ENCODE measurements at regions not wholly inside any gene's neighbourhood (a gene's known extent, or its start where the extent isn't known, plus 50 kb on each side); places are given as distances from the start of the nearest gene placed in this dataset.
"Not testable (repeated sequence)": the region's sequence is repeated elsewhere in the genome, so short reads cannot be mapped to it uniquely, and the experiment has no call there.

DNA sequence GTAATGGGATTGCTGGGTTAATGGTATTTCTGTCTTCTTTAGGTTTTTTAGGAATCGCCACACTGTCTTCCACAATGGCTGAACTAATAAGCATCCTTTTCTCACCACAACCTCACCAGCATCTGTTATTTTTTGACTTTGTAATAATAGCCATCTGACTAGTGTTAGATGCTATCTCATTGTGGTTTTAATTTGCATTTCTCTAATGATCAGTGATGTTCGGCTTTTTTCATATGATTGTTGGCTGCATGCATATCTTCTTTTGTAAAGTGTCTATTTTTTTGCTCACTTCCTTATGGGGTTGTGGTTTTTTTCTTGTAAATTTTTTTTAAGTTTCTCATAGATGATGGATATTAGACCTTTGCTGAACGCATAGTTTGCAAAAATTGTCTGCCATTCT, 377.9 kb downstream of the GALC start:
- DNase-seq = no peak
- Histone ChIP-seq H3K4me1 (no peaks in the 10 kb centered on the region), H3K9me3 (no peaks in the 10 kb centered on the region), H3K36me3 (no peaks in the 10 kb centered on the region), H3K27me3 (no peaks in the 10 kb centered on the region), H3K4me3 (no peak overlapping the region), H3K27ac (no peak overlapping the region)
- intact Hi-C loops (cut with DNase I) = no loop called here
- 56 to 62% methylated on average over 3 of the region's 3 CpGs for WGBS, 2 donors
- TF ChIP-seq POLR2A (IDR thresholded peaks at IDR 0.05) = no peak
- TF ChIP-seq, protein P1, sequence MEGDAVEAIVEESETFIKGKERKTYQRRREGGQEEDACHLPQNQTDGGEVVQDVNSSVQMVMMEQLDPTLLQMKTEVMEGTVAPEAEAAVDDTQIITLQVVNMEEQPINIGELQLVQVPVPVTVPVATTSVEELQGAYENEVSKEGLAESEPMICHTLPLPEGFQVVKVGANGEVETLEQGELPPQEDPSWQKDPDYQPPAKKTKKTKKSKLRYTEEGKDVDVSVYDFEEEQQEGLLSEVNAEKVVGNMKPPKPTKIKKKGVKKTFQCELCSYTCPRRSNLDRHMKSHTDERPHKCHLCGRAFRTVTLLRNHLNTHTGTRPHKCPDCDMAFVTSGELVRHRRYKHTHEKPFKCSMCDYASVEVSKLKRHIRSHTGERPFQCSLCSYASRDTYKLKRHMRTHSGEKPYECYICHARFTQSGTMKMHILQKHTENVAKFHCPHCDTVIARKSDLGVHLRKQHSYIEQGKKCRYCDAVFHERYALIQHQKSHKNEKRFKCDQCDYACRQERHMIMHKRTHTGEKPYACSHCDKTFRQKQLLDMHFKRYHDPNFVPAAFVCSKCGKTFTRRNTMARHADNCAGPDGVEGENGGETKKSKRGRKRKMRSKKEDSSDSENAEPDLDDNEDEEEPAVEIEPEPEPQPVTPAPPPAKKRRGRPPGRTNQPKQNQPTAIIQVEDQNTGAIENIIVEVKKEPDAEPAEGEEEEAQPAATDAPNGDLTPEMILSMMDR (IDR thresholded peaks at IDR 0.05) = no peak

DNA sequence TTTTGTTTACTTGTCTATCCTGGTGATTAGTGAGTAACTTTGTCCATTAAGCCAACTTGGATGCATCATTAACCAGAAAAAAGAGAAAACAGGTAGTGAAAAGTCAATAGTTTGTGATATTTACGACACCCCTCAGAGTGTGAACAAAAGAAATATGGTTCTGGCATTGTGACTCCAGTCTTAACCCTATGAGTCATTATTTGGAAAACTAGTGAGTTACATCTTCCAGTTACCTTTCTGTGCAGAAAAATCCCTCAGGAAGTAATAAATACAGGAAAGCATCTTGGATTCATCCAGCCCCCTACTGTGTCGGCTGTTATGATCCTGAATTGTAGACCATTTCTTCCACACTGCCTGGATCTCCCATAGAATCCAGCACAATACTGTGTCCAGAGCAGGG, 379.1 kb downstream of the GALC start:
- no peak for TF ChIP-seq POLR2A (IDR thresholded peaks at IDR 0.05)
- intact Hi-C loops (cut with DNase I) = no loop called here
- Histone ChIP-seq H3K27ac (no peak overlapping the region), H3K4me1 (no peaks in the 10 kb centered on the region), H3K4me3 (no peak overlapping the region), H3K9me3 (no peaks in the 10 kb centered on the region), H3K36me3 (no peaks in the 10 kb centered on the region), H3K27me3 (no peaks in the 10 kb centered on the region)
- DNase-seq = no peak
- WGBS, 2 donors = 44 to 61% methylated on average over 2 of the region's 2 CpGs

DNA sequence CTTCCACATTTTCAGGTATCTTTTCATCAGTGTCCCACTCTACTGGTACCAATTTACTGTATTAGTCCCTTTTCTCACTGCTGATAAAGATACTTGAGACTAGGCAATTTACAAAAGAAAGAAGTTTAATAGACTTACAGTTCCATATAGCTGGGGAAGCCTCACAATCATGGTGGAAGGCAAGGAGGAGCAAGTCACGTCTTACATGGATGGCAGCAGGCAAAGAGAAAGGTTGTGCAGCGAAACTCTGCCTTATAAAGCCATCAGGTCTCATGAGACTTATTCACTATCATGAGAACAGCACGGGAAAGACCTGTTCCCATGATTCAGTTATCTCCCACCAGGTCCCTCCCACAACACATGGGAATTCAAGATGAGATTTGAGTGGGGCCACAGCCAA, 385.9 kb downstream of the GALC start:
- DNase-seq; intact Hi-C loops (cut with DNase I); H3K27me3 ChIP-seq; H3K27ac ChIP-seq; H3K4me3 ChIP-seq; H3K4me1 ChIP-seq; H3K9me3 ChIP-seq; H3K36me3 ChIP-seq: not testable (repeated sequence)
- WGBS, 2 donors = 46 to 48% methylated on average over 3 of the region's 3 CpGs

DNA sequence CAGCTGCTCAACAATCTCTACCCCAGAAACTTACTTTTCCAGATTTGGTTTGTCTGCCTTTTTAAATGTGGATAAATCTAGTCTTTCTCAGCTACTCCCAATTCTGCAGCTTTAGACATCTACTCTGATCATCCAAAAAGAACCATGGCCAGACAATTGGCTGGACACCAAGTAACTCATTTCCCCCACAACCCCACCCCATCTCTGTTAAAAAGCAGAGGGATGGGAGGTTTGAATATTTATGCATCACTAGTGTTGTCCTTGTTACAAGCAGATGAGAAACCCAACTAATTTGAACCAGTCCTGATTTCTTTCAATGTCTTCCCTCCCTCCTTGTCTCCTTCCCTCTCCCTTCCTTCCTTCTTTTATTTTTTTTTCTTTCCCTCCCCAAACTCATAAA, 391.9 kb downstream of the GALC start:
- Histone ChIP-seq H3K4me3 (no peak overlapping the region), H3K36me3 (no peaks in the 10 kb centered on the region), H3K4me1 (no peaks in the 10 kb centered on the region), H3K27me3 (no peaks in the 10 kb centered on the region), H3K27ac (no peak overlapping the region), H3K9me3 (peaks cover 0 to 5% (median 2%) of the 10 kb centered on the region in 3 donors)
- no peak for TF ChIP-seq POLR2A (IDR thresholded peaks at IDR 0.05)
- TF ChIP-seq, protein P1 (IDR thresholded peaks at IDR 0.05) = no peak
- intact Hi-C loops (cut with DNase I) = no loop called here
- no peak for DNase-seq

DNA sequence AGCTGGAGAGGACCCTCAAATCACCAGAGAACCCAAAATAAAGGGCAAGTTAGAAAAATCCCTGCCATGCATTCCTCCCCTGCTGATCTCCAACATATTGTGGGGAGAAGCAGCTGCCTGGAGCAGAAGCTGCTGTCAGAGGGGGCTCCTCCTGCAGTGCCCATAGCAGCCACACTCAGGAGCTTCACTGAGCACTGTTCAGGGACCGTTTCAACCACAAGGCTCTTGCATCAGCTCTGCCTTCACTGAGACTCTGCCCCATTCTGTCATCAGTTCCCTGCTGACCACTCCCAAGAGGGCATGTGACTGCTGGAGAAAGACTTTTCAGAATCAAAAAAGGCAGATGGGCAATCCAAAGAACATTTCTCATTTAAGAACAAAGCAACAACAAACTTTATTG, 392.7 kb downstream of the GALC start:
- TF ChIP-seq POLR2A (IDR thresholded peaks at IDR 0.05) = no peak
- TF ChIP-seq, protein P1 (IDR thresholded peaks at IDR 0.05) = no peak
- H3K4me1 ChIP-seq = no peaks in the 10 kb centered on the region
- 25% methylated on average over 1 of the region's 1 CpG; no CpG with 5 or more reads in 1 of the 2 donors for WGBS, 2 donors
- H3K9me3 ChIP-seq = peaks cover 0 to 5% (median 0%) of the 10 kb centered on the region in 3 donors
- no peak overlapping the region for H3K27ac ChIP-seq
- intact Hi-C loops (cut with DNase I) = no loop called here
- no peak overlapping the region for H3K4me3 ChIP-seq
- no peak for DNase-seq
- no peaks in the 10 kb centered on the region for H3K36me3 ChIP-seq
- no peaks in the 10 kb centered on the region for H3K27me3 ChIP-seq

DNA sequence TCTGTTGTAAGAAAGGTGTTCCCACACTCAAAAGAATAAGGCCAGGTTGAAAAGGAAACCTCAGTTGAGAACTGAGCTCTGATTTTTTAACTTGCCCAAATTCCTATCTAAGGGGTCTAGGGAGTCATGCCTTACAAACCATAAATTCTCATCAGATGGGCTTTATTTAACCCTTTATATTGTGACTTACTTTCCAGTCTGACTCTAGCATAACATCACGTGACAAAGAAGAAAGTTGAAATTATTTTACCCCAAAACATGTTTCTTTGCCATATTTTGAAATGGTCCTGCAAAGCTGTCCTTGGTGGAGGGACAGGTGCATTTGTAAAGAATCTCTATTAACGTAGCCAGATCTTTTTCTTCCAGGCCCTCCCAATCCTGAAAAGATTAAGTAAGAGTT, 411.7 kb downstream of the GALC start:
- intact Hi-C loops (cut with DNase I) = no loop called here
- Histone ChIP-seq H3K4me3 (no peak overlapping the region), H3K4me1 (no peaks in the 10 kb centered on the region), H3K36me3 (no peaks in the 10 kb centered on the region), H3K9me3 (no peaks in the 10 kb centered on the region), H3K27me3 (no peaks in the 10 kb centered on the region), H3K27ac (no peak overlapping the region)
- WGBS, 2 donors = 41 to 58% methylated on average over 2 of the region's 2 CpGs
- DNase-seq = no peak
- TF ChIP-seq POLR2A (IDR thresholded peaks at IDR 0.05) = no peak
- TF ChIP-seq, protein P1 (IDR thresholded peaks at IDR 0.05) = no peak

All from esophagus squamous epithelium (tissue), 5 donors.